C4-2B (cell line): ENCODE measurements at regions not wholly inside any gene's neighbourhood (a gene's known extent, or its start where the extent isn't known, plus 50 kb on each side); places are given as distances from the start of the nearest gene placed in this dataset.
"Not testable (repeated sequence)": the region's sequence is repeated elsewhere in the genome, so short reads cannot be mapped to it uniquely, and the experiment has no call there.

Experiments
- H3K27ac ChIP-seq: fragments of 450-650 bp; 2 replicates; pipeline ENCODE4 v1.5.1; 2017
- ZFX ChIP-seq: fragments of 450-650 bp; IDR thresholded peaks from 2 replicates; pipeline ENCODE4 v1.6.1; 2017
- TF ChIP-seq, protein P1 (sequence below): fragments of 450-650 bp; conservative IDR thresholded peaks from 2 replicates; pipeline ENCODE4 v1.5.1; 2017; ENCODE audit warnings: mild to moderate bottlenecking

DNA sequence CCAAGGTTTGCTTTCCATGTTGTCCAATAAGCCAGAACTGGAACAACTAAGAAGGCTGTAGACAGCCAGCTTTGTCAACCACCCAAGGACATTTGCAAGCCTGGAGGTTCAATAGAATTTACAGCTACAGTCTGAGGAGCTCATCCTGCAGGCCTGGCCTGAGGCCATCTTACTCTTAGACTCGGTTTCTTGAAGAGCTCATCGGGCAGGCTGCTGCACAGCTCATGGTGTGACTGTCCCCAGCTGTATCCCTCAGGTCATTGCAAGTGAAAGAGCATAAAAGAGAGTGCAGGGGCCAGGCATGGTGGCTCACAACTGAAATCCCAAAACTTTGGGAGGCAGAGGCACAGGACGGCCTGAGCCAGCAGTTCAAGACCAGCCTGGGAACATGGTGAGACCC lies 96.9 kb upstream of the FOXQ1 start:
- H3K27ac ChIP-seq: no peak overlapping the region
- TF ChIP-seq ZFX: no peak
- TF ChIP-seq, protein P1, sequence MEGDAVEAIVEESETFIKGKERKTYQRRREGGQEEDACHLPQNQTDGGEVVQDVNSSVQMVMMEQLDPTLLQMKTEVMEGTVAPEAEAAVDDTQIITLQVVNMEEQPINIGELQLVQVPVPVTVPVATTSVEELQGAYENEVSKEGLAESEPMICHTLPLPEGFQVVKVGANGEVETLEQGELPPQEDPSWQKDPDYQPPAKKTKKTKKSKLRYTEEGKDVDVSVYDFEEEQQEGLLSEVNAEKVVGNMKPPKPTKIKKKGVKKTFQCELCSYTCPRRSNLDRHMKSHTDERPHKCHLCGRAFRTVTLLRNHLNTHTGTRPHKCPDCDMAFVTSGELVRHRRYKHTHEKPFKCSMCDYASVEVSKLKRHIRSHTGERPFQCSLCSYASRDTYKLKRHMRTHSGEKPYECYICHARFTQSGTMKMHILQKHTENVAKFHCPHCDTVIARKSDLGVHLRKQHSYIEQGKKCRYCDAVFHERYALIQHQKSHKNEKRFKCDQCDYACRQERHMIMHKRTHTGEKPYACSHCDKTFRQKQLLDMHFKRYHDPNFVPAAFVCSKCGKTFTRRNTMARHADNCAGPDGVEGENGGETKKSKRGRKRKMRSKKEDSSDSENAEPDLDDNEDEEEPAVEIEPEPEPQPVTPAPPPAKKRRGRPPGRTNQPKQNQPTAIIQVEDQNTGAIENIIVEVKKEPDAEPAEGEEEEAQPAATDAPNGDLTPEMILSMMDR: no peak

DNA sequence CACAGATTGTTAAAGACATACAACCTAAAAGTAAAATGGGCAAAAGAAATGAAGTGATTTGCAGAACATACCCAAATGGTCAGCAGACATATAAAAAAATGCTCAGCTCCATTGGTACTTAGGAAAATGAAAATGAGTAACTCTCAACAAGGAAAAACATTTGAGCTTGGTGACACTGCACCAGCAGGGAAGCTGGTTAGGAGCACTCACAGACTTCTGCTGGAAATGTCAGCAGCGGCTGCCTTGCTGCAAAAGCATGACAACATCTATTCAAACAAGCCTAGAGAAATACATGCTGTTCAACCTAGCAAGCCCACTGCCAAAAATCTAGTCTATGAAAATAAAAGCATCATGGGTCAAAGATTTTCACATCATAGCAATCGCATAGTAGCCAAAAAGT lies 99.0 kb upstream of the FOXQ1 start:
- TF ChIP-seq ZFX: no peak
- TF ChIP-seq, protein P1: no peak
- H3K27ac ChIP-seq: no peak overlapping the region

DNA sequence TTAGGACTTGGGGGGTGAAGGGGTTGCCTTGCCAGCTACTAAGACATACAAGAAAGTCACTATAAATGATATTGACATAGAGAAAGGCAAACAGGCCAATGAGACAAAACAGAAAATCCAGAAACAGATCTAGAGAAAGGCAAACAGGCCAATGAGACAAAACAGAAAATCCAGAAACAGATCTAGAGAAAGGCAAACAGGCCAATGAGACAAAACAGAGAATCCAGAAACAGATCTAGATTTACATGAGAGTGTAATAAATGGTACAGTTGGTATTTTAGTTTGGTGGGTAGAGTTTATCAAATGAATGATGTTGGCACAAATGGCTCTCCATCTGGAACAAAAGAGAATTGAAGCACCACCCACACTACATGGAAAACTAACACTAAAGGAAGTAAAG lies 99.8 kb upstream of the FOXQ1 start:
- not testable (repeated sequence) for H3K27ac ChIP-seq

DNA sequence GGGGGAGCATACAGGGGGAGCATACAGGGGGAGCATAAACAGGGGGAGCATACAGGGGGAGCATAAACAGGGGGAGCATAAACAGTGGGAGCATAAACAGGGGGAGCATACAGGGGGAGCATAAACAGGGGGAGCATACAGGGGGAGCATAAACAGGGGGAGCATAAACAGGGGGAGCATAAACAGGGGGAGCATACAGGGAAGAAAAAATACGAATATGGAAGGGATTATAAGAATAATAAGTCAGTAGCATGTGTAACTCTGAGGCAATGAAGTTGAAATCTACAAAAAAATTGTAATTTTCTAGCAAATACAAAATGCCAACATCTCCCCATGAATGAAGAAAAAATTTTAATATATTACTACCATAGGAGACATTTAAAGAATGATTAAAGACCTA lies 101.3 kb upstream of the FOXQ1 start:
- H3K27ac ChIP-seq: not testable (repeated sequence)

DNA sequence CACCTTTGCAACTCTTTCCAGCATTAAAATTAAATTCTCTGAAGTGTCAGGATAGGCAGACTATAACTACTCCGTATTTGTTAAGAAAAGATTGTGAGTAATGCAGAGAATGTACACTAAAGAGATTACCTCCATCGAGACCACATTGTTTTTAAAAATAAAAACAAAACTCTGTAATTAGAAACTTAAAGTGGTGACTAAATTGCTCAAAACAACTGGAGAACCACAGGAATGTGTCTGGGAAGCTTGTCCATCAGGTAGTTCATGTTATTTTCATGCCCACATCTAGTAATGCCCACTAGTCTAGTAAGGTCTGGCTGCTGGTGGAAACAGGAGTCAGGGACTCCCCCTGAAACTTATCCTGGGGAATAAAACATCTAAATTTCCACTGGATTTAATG lies 103.0 kb upstream of the FOXQ1 start:
- TF ChIP-seq, protein P1: no peak
- no peak for TF ChIP-seq ZFX
- H3K27ac ChIP-seq: no peak overlapping the region

DNA sequence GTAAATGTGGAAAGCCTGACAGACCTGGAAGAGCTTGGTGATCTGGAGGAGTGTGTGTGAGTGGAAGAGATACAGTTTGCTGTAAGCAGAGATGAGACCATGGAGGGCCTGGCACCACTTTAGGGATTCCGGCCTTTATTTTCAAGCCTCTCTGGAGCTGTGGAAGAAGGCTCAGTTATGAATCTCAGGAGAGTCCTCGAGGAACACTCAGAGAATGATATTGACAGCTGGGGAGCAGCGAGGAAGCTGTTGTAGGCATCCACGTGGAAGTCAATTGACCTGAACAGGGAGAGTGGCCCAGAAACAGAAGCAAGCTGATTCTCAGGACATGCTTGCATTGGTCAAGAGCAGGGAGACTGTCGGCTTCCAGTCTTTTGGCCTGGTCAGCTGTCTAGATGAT lies 108.4 kb upstream of the FOXQ1 start:
- H3K27ac ChIP-seq: no peak overlapping the region
- TF ChIP-seq, protein P1: no peak
- no peak for TF ChIP-seq ZFX

DNA sequence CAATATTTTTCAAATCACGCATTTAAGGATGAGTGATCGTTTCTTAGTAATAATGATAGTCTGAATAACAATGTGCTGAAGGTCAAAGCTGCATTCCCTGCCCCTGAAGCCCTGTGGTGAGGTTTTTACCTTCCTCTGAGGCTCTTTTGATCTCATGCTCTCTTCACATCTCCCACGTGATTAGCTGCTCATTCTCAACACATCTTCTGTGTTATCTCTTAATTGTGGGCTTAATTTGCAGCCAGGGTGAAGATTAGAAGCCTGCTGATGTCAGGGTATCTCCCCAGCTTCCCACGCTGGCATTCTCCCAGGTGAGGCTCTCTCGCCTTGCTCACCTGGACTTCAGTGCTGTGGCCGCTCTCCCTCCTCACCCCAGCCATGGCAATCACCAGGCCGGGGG lies 109.7 kb upstream of the FOXQ1 start:
- no peak overlapping the region for H3K27ac ChIP-seq
- TF ChIP-seq, protein P1: no peak
- no peak for TF ChIP-seq ZFX

DNA sequence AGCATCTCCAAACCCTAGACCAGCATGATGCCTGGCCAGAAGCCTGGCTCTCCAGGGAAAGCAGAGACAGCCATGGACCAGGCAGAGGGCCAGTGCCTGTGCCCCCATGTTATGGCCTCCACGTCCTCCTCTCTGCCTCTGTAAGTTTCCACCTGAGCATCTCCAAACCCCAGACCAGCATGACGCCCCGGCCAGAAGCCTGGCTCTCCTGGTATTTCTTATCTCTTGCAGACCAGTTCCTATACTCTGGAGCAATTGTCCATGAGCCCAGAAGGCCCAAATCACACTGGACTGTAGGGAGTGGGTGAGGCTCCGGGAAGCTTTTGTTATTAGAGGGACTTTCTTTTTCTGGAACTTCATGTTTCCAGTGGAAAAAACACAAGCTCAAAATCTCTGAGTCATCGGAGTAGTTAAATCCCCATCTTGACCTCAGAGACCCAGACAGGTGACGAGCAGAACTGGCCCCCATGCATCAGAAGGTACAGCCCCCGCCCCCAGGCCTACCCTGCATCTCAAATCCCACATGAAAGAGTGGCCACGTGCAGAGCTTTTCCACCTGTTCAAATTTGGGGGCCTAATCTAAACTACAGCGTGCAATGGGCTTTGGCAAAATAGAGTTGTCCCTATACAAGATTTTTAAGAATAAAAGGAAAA lies 110.2 kb upstream of the FOXQ1 start:
- no peak for TF ChIP-seq ZFX
- TF ChIP-seq, protein P1: no peak
- no peak overlapping the region for H3K27ac ChIP-seq
